ENCODE measurements at regions not wholly inside any gene's neighbourhood (a gene's known extent, or its start where the extent isn't known, plus 50 kb on each side); places are given as distances from the start of the nearest gene placed in this dataset.

GRCh38 chr10:108696792-108697477 is 1226.4 kb downstream of the XPNPEP1 start:
- Histone ChIP-seq H3K9me3 (ENCODE audit: low read length) (no peaks in the 10 kb centered on the region), H3K36me3 (ENCODE audit: insufficient read depth, low read length) (no peaks in the 10 kb centered on the region), H3K4me1 (ENCODE audit: insufficient read depth, low read length) (no peaks in the 10 kb centered on the region), H3K9ac (ENCODE audit: low read length) (no peak overlapping the region), H3K27me3 (ENCODE audit: control insufficient read depth in 1 of 2, insufficient read depth in 2 of 2, low read length in 2 of 2) (no peaks in the 10 kb centered on the region), H3K4me3 (ENCODE audit: low read depth in 1 of 2, low read length in 2 of 2) (no peak overlapping the region), H3K27ac (ENCODE audit: low read depth, low read length) (no peak overlapping the region)

GRCh38 chr10:108691126-108691525 is 1232.2 kb downstream of the XPNPEP1 start:
- no peaks in the 10 kb centered on the region for H3K9me3 ChIP-seq (ENCODE audit: low read length)

GRCh38 chr10:108690530-108690929 is 1232.8 kb downstream of the XPNPEP1 start:
- Histone ChIP-seq H3K4me1 (ENCODE audit: insufficient read depth, low read length) (no peaks in the 10 kb centered on the region), H3K27ac (ENCODE audit: low read depth, low read length) (no peak overlapping the region), H3K4me3 (ENCODE audit: low read depth in 1 of 2, low read length in 2 of 2) (no peak overlapping the region), H3K27me3 (ENCODE audit: control insufficient read depth in 1 of 2, insufficient read depth in 2 of 2, low read length in 2 of 2) (no peaks in the 10 kb centered on the region), H3K9ac (ENCODE audit: low read length) (no peak overlapping the region), H3K9me3 (ENCODE audit: low read length) (no peaks in the 10 kb centered on the region), H3K36me3 (ENCODE audit: insufficient read depth, low read length) (no peaks in the 10 kb centered on the region)

More at GRCh38 chr10:108691126-108691525, 1232.2 kb downstream of the XPNPEP1 start:
- H3K4me3 ChIP-seq (ENCODE audit: low read depth in 1 of 2, low read length in 2 of 2), result no peak overlapping the region
- no peaks in the 10 kb centered on the region for H3K4me1 ChIP-seq (ENCODE audit: insufficient read depth, low read length)
- no peak overlapping the region for H3K9ac ChIP-seq (ENCODE audit: low read length)
- H3K27me3 ChIP-seq (ENCODE audit: control insufficient read depth in 1 of 2, insufficient read depth in 2 of 2, low read length in 2 of 2), result no peaks in the 10 kb centered on the region
- H3K27ac ChIP-seq (ENCODE audit: low read depth, low read length), result no peak overlapping the region
- H3K36me3 ChIP-seq (ENCODE audit: insufficient read depth, low read length), result no peaks in the 10 kb centered on the region

GRCh38 chr10:108689891-108690290 is 1233.4 kb downstream of the XPNPEP1 start:
- no peaks in the 10 kb centered on the region for H3K9me3 ChIP-seq (ENCODE audit: low read length)
- no peak overlapping the region for H3K4me3 ChIP-seq (ENCODE audit: low read depth in 1 of 2, low read length in 2 of 2)
- H3K9ac ChIP-seq (ENCODE audit: low read length), result no peak overlapping the region
- H3K27me3 ChIP-seq (ENCODE audit: control insufficient read depth in 1 of 2, insufficient read depth in 2 of 2, low read length in 2 of 2), result no peaks in the 10 kb centered on the region
- H3K4me1 ChIP-seq (ENCODE audit: insufficient read depth, low read length), result no peaks in the 10 kb centered on the region
- H3K36me3 ChIP-seq (ENCODE audit: insufficient read depth, low read length), result no peaks in the 10 kb centered on the region
- H3K27ac ChIP-seq (ENCODE audit: low read depth, low read length), result no peak overlapping the region

- H3K4me1 ChIP-seq (ENCODE audit: insufficient read depth, low read length), result no peaks in the 10 kb centered on the region
- H3K9ac ChIP-seq (ENCODE audit: low read length), result no peak overlapping the region
- H3K27ac ChIP-seq (ENCODE audit: low read depth, low read length), result no peak overlapping the region
- no peaks in the 10 kb centered on the region for H3K27me3 ChIP-seq (ENCODE audit: control insufficient read depth in 1 of 2, insufficient read depth in 2 of 2, low read length in 2 of 2)
- H3K9me3 ChIP-seq (ENCODE audit: low read length), result no peaks in the 10 kb centered on the region
- H3K4me3 ChIP-seq (ENCODE audit: low read depth in 1 of 2, low read length in 2 of 2), result no peak overlapping the region
- no peaks in the 10 kb centered on the region for H3K36me3 ChIP-seq (ENCODE audit: insufficient read depth, low read length)
These were observed 1235.0 kb downstream of the XPNPEP1 start for GRCh38 chr10:108688314-108688713.

- H3K36me3 ChIP-seq (ENCODE audit: insufficient read depth, low read length), result no peaks in the 10 kb centered on the region
- no peaks in the 10 kb centered on the region for H3K9me3 ChIP-seq (ENCODE audit: low read length)
- no peak overlapping the region for H3K27ac ChIP-seq (ENCODE audit: low read depth, low read length)
- no peak overlapping the region for H3K4me3 ChIP-seq (ENCODE audit: low read depth in 1 of 2, low read length in 2 of 2)
- no peak overlapping the region for H3K9ac ChIP-seq (ENCODE audit: low read length)
- H3K4me1 ChIP-seq (ENCODE audit: insufficient read depth, low read length), result no peaks in the 10 kb centered on the region
- H3K27me3 ChIP-seq (ENCODE audit: control insufficient read depth in 1 of 2, insufficient read depth in 2 of 2, low read length in 2 of 2), result no peaks in the 10 kb centered on the region
These were observed 1237.3 kb downstream of the XPNPEP1 start for GRCh38 chr10:108685863-108686531.

- Histone ChIP-seq H3K4me3 (ENCODE audit: low read depth in 1 of 2, low read length in 2 of 2) (no peak overlapping the region), H3K4me1 (ENCODE audit: insufficient read depth, low read length) (no peaks in the 10 kb centered on the region), H3K9me3 (ENCODE audit: low read length) (no peaks in the 10 kb centered on the region), H3K9ac (ENCODE audit: low read length) (no peak overlapping the region), H3K27ac (ENCODE audit: low read depth, low read length) (no peak overlapping the region), H3K27me3 (ENCODE audit: control insufficient read depth in 1 of 2, insufficient read depth in 2 of 2, low read length in 2 of 2) (no peaks in the 10 kb centered on the region), H3K36me3 (ENCODE audit: insufficient read depth, low read length) (no peaks in the 10 kb centered on the region)
These were observed 1238.9 kb downstream of the XPNPEP1 start for GRCh38 chr10:108684431-108684830.

GRCh38 chr10:108673741-108674140 is 1249.6 kb downstream of the XPNPEP1 start:
- Histone ChIP-seq H3K9ac (ENCODE audit: low read length) (no peak overlapping the region), H3K36me3 (ENCODE audit: insufficient read depth, low read length) (no peaks in the 10 kb centered on the region), H3K4me3 (ENCODE audit: low read depth in 1 of 2, low read length in 2 of 2) (no peak overlapping the region), H3K27ac (ENCODE audit: low read depth, low read length) (no peak overlapping the region), H3K4me1 (ENCODE audit: insufficient read depth, low read length) (no peaks in the 10 kb centered on the region), H3K27me3 (ENCODE audit: control insufficient read depth in 1 of 2, insufficient read depth in 2 of 2, low read length in 2 of 2) (no peaks in the 10 kb centered on the region), H3K9me3 (ENCODE audit: low read length) (no peaks in the 10 kb centered on the region)

GRCh38 chr10:108663587-108663986 is 1259.7 kb downstream of the XPNPEP1 start:
- no peak overlapping the region for H3K27ac ChIP-seq (ENCODE audit: low read depth, low read length)
- H3K9ac ChIP-seq (ENCODE audit: low read length), result no peak overlapping the region
- H3K27me3 ChIP-seq (ENCODE audit: control insufficient read depth in 1 of 2, insufficient read depth in 2 of 2, low read length in 2 of 2), result no peaks in the 10 kb centered on the region
- no peak overlapping the region for H3K4me3 ChIP-seq (ENCODE audit: low read depth in 1 of 2, low read length in 2 of 2)
- no peaks in the 10 kb centered on the region for H3K36me3 ChIP-seq (ENCODE audit: insufficient read depth, low read length)
- no peaks in the 10 kb centered on the region for H3K9me3 ChIP-seq (ENCODE audit: low read length)
- H3K4me1 ChIP-seq (ENCODE audit: insufficient read depth, low read length), result no peaks in the 10 kb centered on the region

GRCh38 chr10:108662975-108663374 is 1260.3 kb downstream of the XPNPEP1 start:
- no peak overlapping the region for H3K27ac ChIP-seq (ENCODE audit: low read depth, low read length)

GRCh38 chr10:108655057-108655456 is 1268.3 kb downstream of the XPNPEP1 start:
- Histone ChIP-seq H3K27ac (ENCODE audit: low read depth, low read length) (no peak overlapping the region), H3K9me3 (ENCODE audit: low read length) (no peaks in the 10 kb centered on the region), H3K9ac (ENCODE audit: low read length) (no peak overlapping the region), H3K4me3 (ENCODE audit: low read depth in 1 of 2, low read length in 2 of 2) (no peak overlapping the region), H3K36me3 (ENCODE audit: insufficient read depth, low read length) (no peaks in the 10 kb centered on the region), H3K4me1 (ENCODE audit: insufficient read depth, low read length) (no peaks in the 10 kb centered on the region), H3K27me3 (ENCODE audit: control insufficient read depth in 1 of 2, insufficient read depth in 2 of 2, low read length in 2 of 2) (no peaks in the 10 kb centered on the region)

More at GRCh38 chr10:108662975-108663374, 1260.3 kb downstream of the XPNPEP1 start:
- no peaks in the 10 kb centered on the region for H3K27me3 ChIP-seq (ENCODE audit: control insufficient read depth in 1 of 2, insufficient read depth in 2 of 2, low read length in 2 of 2)
- H3K4me1 ChIP-seq (ENCODE audit: insufficient read depth, low read length), result no peaks in the 10 kb centered on the region
- no peak overlapping the region for H3K4me3 ChIP-seq (ENCODE audit: low read depth in 1 of 2, low read length in 2 of 2)
- no peak overlapping the region for H3K9ac ChIP-seq (ENCODE audit: low read length)
- H3K9me3 ChIP-seq (ENCODE audit: low read length), result no peaks in the 10 kb centered on the region
- no peaks in the 10 kb centered on the region for H3K36me3 ChIP-seq (ENCODE audit: insufficient read depth, low read length)

GRCh38 chr10:108653531-108653930 is 1269.8 kb downstream of the XPNPEP1 start:
- H3K4me1 ChIP-seq (ENCODE audit: insufficient read depth, low read length), result no peaks in the 10 kb centered on the region
- H3K27ac ChIP-seq (ENCODE audit: low read depth, low read length), result no peak overlapping the region
- H3K27me3 ChIP-seq (ENCODE audit: control insufficient read depth in 1 of 2, insufficient read depth in 2 of 2, low read length in 2 of 2), result no peaks in the 10 kb centered on the region
- no peak overlapping the region for H3K9ac ChIP-seq (ENCODE audit: low read length)
- H3K4me3 ChIP-seq (ENCODE audit: low read depth in 1 of 2, low read length in 2 of 2), result no peak overlapping the region
- H3K9me3 ChIP-seq (ENCODE audit: low read length), result no peaks in the 10 kb centered on the region
- no peaks in the 10 kb centered on the region for H3K36me3 ChIP-seq (ENCODE audit: insufficient read depth, low read length)

All from muscle layer of colon (tissue), 2 donors.